ENCODE measurements at regions not wholly inside any gene's neighbourhood (a gene's known extent, or its start where the extent isn't known, plus 50 kb on each side); places are given as distances from the start of the nearest gene placed in this dataset.
A peak's percentile ranks its signal among the peaks of the same experiment; 100 is the strongest.

- BruUV-seq (replicated peaks), result no TSS peak
- Histone ChIP-seq H3K4me3 (replicated peaks in 1 of 3; ENCODE audit: insufficient read depth in 1 of 3, low read depth in 2 of 3, low read length in 3 of 3) (no peak overlapping the region), H3K4me1 (ENCODE audit: insufficient read depth, low read length) (no peaks in the 10 kb centered on the region), H2AFZ (ENCODE audit: low read length) (no peak overlapping the region), H3K9ac (ENCODE audit: insufficient read depth, low read depth, low read length) (no peak overlapping the region), H3K27me3 (ENCODE audit: control insufficient read depth in 1 of 2, insufficient read depth in 2 of 2, low read length in 2 of 2) (no peaks in the 10 kb centered on the region), H4K20me1 (ENCODE audit: insufficient read depth, low read length) (peaks cover 4% of the 10 kb centered on the region; the same call in 1 of the 2 replicates), H3K9me3 (ENCODE audit: low read length) (peaks cover 6% of the 10 kb centered on the region; the same call in 1 of the 2 replicates), H3K79me2 (ENCODE audit: insufficient read depth, low read length) (peaks cover 53% of the 10 kb centered on the region), H3K27ac (ENCODE audit: extremely low read length, insufficient read depth, low read length) (no peak overlapping the region), H3K36me3 (replicated peaks in 1 of 2; ENCODE audit: control insufficient read depth in 1 of 2, insufficient read depth in 2 of 2, low read length in 2 of 2) (no peaks in the 10 kb centered on the region), H3K4me2 (ENCODE audit: low read depth, low read length) (no peak overlapping the region)
- POLR2A ChIA-PET, result no interaction called here
- in situ Hi-C loops (cut with HindIII; ENCODE audit: extremely low pct_ligation_motif_present, low pct_unique_long_range_greater_than_20kb) (no loop called here), intact Hi-C loops (cut with micrococcal nuclease; ENCODE audit: unreplicated experiment) (no loop called here)
- CTCF ChIA-PET (ENCODE audit: low intra/inter-chr PET ratio, low total read pairs), result no interaction called here
- FAIRE-seq (peak; percentile 34), ATAC-seq (no peak), DNase-seq (ENCODE audit: low spot score) (no peak)
- no peak for TF ChIP-seq ZNF569 (CRISPR knock-in tag; IDR thresholded peaks at IDR 0.05; ENCODE audit: borderline replicate concordance)
- 50% methylated on average over 2 of the region's 2 CpGs for whole genome bisulfite sequencing (ENCODE audit: low lambda C conversion rate)
Observed at GRCh38 chr2:78439122-78439521, 586.4 kb upstream of the REG3G start.

GRCh38 chr2:78455586-78455985, 569.9 kb upstream of the REG3G start:
- H3K9ac ChIP-seq (ENCODE audit: insufficient read depth, low read depth, low read length), result no peak overlapping the region
- intact Hi-C loops (cut with micrococcal nuclease; ENCODE audit: unreplicated experiment), result no loop called here
- no peaks in the 10 kb centered on the region for H3K27me3 ChIP-seq (ENCODE audit: control insufficient read depth in 1 of 2, insufficient read depth in 2 of 2, low read length in 2 of 2)
- POLR2A ChIA-PET, result no interaction called here
- WGBS (ENCODE audit: low lambda C conversion rate), result 82% methylated on average over 2 of the region's 2 CpGs
- peaks cover 45% of the 10 kb centered on the region for H3K79me2 ChIP-seq (ENCODE audit: insufficient read depth, low read length)
- CTCF ChIA-PET (ENCODE audit: low intra/inter-chr PET ratio, low total read pairs), result no interaction called here
- no peak overlapping the region for H3K4me2 ChIP-seq (ENCODE audit: low read depth, low read length)
- H3K9me3 ChIP-seq (ENCODE audit: low read length), result no peaks in the 10 kb centered on the region
- DNase-seq (ENCODE audit: low spot score) (no peak), FAIRE-seq (no peak), ATAC-seq (no peak)
- BruUV-seq (replicated peaks), result no TSS peak
- no peaks in the 10 kb centered on the region for H4K20me1 ChIP-seq (ENCODE audit: insufficient read depth, low read length)
- H2AFZ ChIP-seq (ENCODE audit: low read length), result no peak overlapping the region
- no peak overlapping the region for H3K4me3 ChIP-seq (replicated peaks in 1 of 3; ENCODE audit: insufficient read depth in 1 of 3, low read depth in 2 of 3, low read length in 3 of 3)
- TF ChIP-seq HOMEZ (CRISPR knock-in tag; IDR thresholded peaks at IDR 0.05; ENCODE audit: low read depth) (peak; percentile 33; the same call in 1 of the 2 replicates), HNF4A (CRISPR knock-in tag; IDR thresholded peaks at IDR 0.05) (0 out of 2 replicates have a peak, but pooled peaks have one; percentile 16), CREBL2 (CRISPR knock-in tag; IDR thresholded peaks at IDR 0.05; ENCODE audit: borderline replicate concordance) (no peak)
- H3K27ac ChIP-seq (ENCODE audit: extremely low read length, insufficient read depth, low read length), result no peak overlapping the region
- peaks cover 0 to 3% of the 10 kb centered on the region in 2 experiments; a peak in 1 of 5 replicates for H3K36me3 ChIP-seq (replicated peaks in 1 of 2; ENCODE audit: control insufficient read depth in 1 of 2, insufficient read depth in 2 of 2, low read length in 2 of 2)
- in situ Hi-C loops (cut with HindIII; ENCODE audit: extremely low pct_ligation_motif_present, low pct_unique_long_range_greater_than_20kb), result no loop called here
- H3K4me1 ChIP-seq (ENCODE audit: insufficient read depth, low read length), result peaks cover 23% of the 10 kb centered on the region

All from HepG2 (cell line).